Right lobe of liver (tissue), 6 donors: ENCODE measurements at regions not wholly inside any gene's neighbourhood (a gene's known extent, or its start where the extent isn't known, plus 50 kb on each side); places are given as distances from the start of the nearest gene placed in this dataset.

Experiments used
- ATAC-seq, 4 donors: fragments of 200-7000 bp; cut with Tn5 transposase; one replicate each; pipeline ENCODE4 v1.9.1; 2020; ENCODE audit warnings: mild to moderate bottlenecking in 4 of 4, moderate library complexity in 4 of 4
- DNase-seq, 3 donors: peaks; one replicate each; pipeline ENCODE4 v3.0.0-alpha.2; 2020
- H3K27ac ChIP-seq, 3 donors: fragments of 200-600 bp; one replicate each; pipeline ENCODE4 v1.8.0; 2022
- H3K27me3 ChIP-seq, 2 donors: fragments of 200-600 bp; one replicate each; pipeline ENCODE4 v1.8.0; 2022
- H3K36me3 ChIP-seq, 4 donors: fragments of 200-600 bp; sonication (generic) in 1 of 4; one replicate each; pipeline versions ENCODE4 v1.5.1 to v1.8.0; 2017 to 2022; ENCODE audit warnings: control low read depth in 1 of 4
- H3K4me1 ChIP-seq, 4 donors: fragments of 200-600 bp; sonication (generic) in 1 of 4; one replicate each; pipeline versions ENCODE4 v1.5.1 to v1.8.0; 2017 to 2022; ENCODE audit warnings: control low read depth in 1 of 4
- H3K4me3 ChIP-seq, 3 donors: fragments of 200-600 bp; one replicate each; pipeline ENCODE4 v1.8.0; 2022
- H3K9me3 ChIP-seq, 4 donors: fragments of 200-600 bp; sonication (generic) in 1 of 4; one replicate each; pipeline versions ENCODE4 v1.5.1 to v1.8.0; 2017 to 2022; ENCODE audit warnings: control low read depth in 1 of 4
- POLR2A ChIP-seq: fragments of 450-650 bp; IDR thresholded peaks from one replicate; pipeline ENCODE4 v1.6.1; 2017; ENCODE audit warnings: antibody characterized with exemption, mild to moderate bottlenecking
- WGBS: methylation state at CpG from one replicate; pipeline ENCODE4 v1.1.6; 2018; ENCODE audit warnings: low coverage, low lambda C conversion rate; ENCODE audit not compliant: insufficient coverage; ENCODE audit errors: missing lambda C conversion rate; 5-methylcytosine and 5-hydroxymethylcytosine counted together
- intact Hi-C, 2 donors: fragments of 100-400 bp; cut with DNase I; formaldehyde crosslinking; loops; one replicate each; pipeline versions ENCODE4 v1.11.2 to v1.14.1; 2022
- TF ChIP-seq, protein P1 (sequence below), 4 donors: fragments of 200-600 bp in 3 of 4; fragments of 450-650 bp in 1 of 4; IDR thresholded peaks; one replicate each; pipeline versions ENCODE4 v1.5.1 to v1.8.0; 2016 to 2022; ENCODE audit warnings: antibody characterized with exemption in 4 of 4, mild to moderate bottlenecking in 2 of 4
- donor health status: DM: no; HTN: yes; CAD: no.
- donor health status: DM: no; HTN: no; CAD: no.
- donor health status: DM: no; HTN: no; CAD: no.
- donor health status: DM: no; HTN: yes; CAD: no.
- donor health status: DM: no; HTN: yes; CAD: no.

- ATAC-seq (no peak), DNase-seq (no peak)
- Histone ChIP-seq H3K27ac (peak overlapping the region in 1 of 3 donors; percentile 2), H3K9me3 (no peaks in the 10 kb centered on the region), H3K36me3 (no peaks in the 10 kb centered on the region), H3K27me3 (no peaks in the 10 kb centered on the region), H3K4me3 (no peak overlapping the region), H3K4me1 (no peaks in the 10 kb centered on the region)
- intact Hi-C loops: no loop called here
- 77% methylated on average over 3 of the region's 3 CpGs for WGBS
- no peak for TF ChIP-seq POLR2A
- TF ChIP-seq, protein P1, sequence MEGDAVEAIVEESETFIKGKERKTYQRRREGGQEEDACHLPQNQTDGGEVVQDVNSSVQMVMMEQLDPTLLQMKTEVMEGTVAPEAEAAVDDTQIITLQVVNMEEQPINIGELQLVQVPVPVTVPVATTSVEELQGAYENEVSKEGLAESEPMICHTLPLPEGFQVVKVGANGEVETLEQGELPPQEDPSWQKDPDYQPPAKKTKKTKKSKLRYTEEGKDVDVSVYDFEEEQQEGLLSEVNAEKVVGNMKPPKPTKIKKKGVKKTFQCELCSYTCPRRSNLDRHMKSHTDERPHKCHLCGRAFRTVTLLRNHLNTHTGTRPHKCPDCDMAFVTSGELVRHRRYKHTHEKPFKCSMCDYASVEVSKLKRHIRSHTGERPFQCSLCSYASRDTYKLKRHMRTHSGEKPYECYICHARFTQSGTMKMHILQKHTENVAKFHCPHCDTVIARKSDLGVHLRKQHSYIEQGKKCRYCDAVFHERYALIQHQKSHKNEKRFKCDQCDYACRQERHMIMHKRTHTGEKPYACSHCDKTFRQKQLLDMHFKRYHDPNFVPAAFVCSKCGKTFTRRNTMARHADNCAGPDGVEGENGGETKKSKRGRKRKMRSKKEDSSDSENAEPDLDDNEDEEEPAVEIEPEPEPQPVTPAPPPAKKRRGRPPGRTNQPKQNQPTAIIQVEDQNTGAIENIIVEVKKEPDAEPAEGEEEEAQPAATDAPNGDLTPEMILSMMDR (IDR thresholded peaks at IDR 0.05): no peak
Observed at GRCh38 chr6:140537211-140537610, 1162.8 kb upstream of the CITED2 start.

- H3K27ac ChIP-seq: no peak overlapping the region
- no peaks in the 10 kb centered on the region for H3K9me3 ChIP-seq
- intact Hi-C loops: no loop called here
- no peak for DNase-seq
- no peak for ATAC-seq
- H3K4me3 ChIP-seq: no peak overlapping the region
- H3K4me1 ChIP-seq: no peaks in the 10 kb centered on the region
- TF ChIP-seq, protein P1 (IDR thresholded peaks at IDR 0.05): no peak
- no peak for TF ChIP-seq POLR2A
- H3K36me3 ChIP-seq: no peaks in the 10 kb centered on the region
- H3K27me3 ChIP-seq: no peaks in the 10 kb centered on the region
- 77% methylated on average over 1 of the region's 1 CpG for WGBS
Observed at GRCh38 chr6:140535511-140535910, 1161.1 kb upstream of the CITED2 start.

DNA sequence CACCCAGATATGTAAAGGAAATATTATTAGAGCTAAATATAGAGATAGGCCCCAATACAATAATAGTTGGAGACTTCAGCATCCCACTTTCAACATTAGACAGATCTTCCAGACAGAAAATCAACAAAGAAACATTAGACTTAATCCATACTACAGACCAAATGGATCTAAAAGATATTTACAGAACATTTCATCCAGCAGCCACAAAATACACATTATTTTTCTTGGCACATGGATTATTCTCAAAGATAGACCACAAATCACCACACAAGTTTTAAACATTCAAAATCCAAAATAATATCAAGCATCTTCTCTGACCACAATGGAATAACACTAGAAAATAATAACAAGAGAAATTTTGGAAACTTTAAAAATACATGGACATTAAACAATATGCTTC, 1159.1 kb upstream of the CITED2 start:
- Histone ChIP-seq H3K27me3 (no peaks in the 10 kb centered on the region), H3K9me3 (no peaks in the 10 kb centered on the region), H3K4me3 (no peak overlapping the region), H3K36me3 (no peaks in the 10 kb centered on the region), H3K27ac (no peak overlapping the region), H3K4me1 (no peaks in the 10 kb centered on the region)
- no peak for DNase-seq
- intact Hi-C loops: no loop called here
- ATAC-seq: no peak
- no peak for TF ChIP-seq POLR2A
- TF ChIP-seq, protein P1 (IDR thresholded peaks at IDR 0.05): no peak

- TF ChIP-seq POLR2A: no peak
- TF ChIP-seq, protein P1 (IDR thresholded peaks at IDR 0.05): no peak
- Histone ChIP-seq H3K4me3 (no peak overlapping the region), H3K4me1 (no peaks in the 10 kb centered on the region), H3K36me3 (no peaks in the 10 kb centered on the region), H3K27me3 (no peaks in the 10 kb centered on the region), H3K9me3 (no peaks in the 10 kb centered on the region), H3K27ac (no peak overlapping the region)
- 55% methylated on average over 1 of the region's 1 CpG for WGBS
- DNase-seq (no peak), ATAC-seq (no peak)
- intact Hi-C loops: no loop called here
Observed at GRCh38 chr6:140504776-140505175, 1130.3 kb upstream of the CITED2 start.

DNA sequence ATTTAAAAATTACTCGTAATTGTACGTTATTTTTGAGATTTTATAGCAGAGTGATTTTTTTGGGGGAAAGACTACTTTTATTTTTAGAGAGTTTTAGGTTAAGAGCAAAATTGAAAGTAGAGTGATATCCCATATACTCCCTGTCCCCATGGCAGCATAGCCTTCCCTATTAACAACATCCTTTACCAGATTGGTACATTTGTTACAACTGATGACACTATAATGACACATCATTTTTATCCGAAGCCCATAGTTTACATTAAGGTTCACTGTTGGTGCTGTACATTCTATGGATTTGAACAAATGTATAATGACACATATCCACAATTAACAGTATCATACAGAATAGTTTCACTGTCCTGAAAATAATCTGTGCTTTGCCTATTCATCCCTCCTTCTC, 1126.4 kb upstream of the CITED2 start:
- no peak for TF ChIP-seq POLR2A
- TF ChIP-seq, protein P1 (IDR thresholded peaks at IDR 0.05): no peak

More for the DNA sequence above, 1126.4 kb upstream of the CITED2 start:
- Histone ChIP-seq H3K4me1 (no peaks in the 10 kb centered on the region), H3K4me3 (no peak overlapping the region), H3K36me3 (no peaks in the 10 kb centered on the region), H3K9me3 (no peaks in the 10 kb centered on the region), H3K27ac (no peak overlapping the region), H3K27me3 (no peaks in the 10 kb centered on the region)
- intact Hi-C loops: no loop called here
- WGBS: 80% methylated on average over 3 of the region's 3 CpGs
- ATAC-seq (no peak), DNase-seq (no peak)
